Erythroblast (primary cell): ENCODE measurements at regions not wholly inside any gene's neighbourhood (a gene's known extent, or its start where the extent isn't known, plus 50 kb on each side); places are given as distances from the start of the nearest gene placed in this dataset.

Experiments used
- GATA1 ChIP-seq: IDR thresholded peaks from 2 replicates; pipeline ENCODE4 v1.6.1; 2011; ENCODE audit warnings: low read depth, mild to moderate bottlenecking, control low read depth, low read length, moderate library complexity
- POLR2A ChIP-seq: IDR thresholded peaks from 2 replicates; pipeline ENCODE4 v1.6.1; 2011; ENCODE audit warnings: mild to moderate bottlenecking, low read length

- TF ChIP-seq POLR2A (no peak), GATA1 (no peak)
Measured at GRCh38 chr7:124460056-124460450, 305.5 kb downstream of the GPR37 start.
